ENCODE measurements at regions not wholly inside any gene's neighbourhood (a gene's known extent, or its start where the extent isn't known, plus 50 kb on each side); places are given as distances from the start of the nearest gene placed in this dataset.

DNA sequence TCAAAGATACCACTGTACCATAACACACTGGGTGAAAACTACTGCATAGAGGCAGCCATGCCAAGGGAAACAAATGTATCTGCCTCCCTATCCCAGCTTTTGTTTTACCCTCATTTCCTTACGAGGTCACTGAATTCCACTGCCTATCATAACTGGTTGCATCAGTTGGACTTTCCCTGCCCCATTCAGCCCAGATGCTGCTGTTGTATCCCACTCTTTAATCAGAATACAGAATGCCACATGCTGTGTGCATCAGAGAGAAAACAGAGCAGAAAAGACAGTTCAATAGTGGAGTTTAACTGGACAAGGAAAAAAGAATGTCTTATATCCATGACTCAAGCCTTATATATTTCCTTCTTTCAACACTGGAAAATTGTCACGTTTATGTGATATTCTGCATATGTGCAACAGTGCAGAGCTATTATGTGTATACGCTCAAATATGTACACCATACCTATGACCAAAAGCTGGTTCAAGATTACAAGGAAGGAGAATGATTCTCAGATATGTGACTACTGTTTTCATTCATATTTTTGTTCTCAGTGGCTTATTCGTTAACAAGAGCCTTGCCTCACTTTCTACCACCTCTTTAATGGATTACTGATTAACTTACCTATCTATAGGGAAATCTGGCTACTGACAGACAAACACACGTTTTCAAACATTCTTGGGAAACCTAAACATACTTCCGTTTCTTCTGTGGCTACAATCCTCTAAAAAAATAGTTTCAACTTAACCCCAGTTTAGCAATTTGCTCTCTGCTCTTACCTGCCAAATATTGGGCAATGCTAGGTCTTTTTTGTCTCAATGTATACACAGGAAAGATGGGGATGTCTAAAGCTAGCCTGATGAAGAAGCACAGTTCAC is 378.9 kb downstream of the SMARCA1 start:
- Histone ChIP-seq H2AFZ (ENCODE audit: low read depth, low read length) (no peak overlapping the region), H3K4me1 (ENCODE audit: insufficient read depth, low read length) (peaks cover 7% of the 10 kb centered on the region), H3K4me3 (ENCODE audit: low read length) (no peak overlapping the region), H3K27me3 (ENCODE audit: insufficient read depth, low read length) (no peaks in the 10 kb centered on the region), H3K9me3 (ENCODE audit: low read length) (no peaks in the 10 kb centered on the region), H3K36me3 (ENCODE audit: insufficient read depth, low read length) (no peaks in the 10 kb centered on the region)

DNA sequence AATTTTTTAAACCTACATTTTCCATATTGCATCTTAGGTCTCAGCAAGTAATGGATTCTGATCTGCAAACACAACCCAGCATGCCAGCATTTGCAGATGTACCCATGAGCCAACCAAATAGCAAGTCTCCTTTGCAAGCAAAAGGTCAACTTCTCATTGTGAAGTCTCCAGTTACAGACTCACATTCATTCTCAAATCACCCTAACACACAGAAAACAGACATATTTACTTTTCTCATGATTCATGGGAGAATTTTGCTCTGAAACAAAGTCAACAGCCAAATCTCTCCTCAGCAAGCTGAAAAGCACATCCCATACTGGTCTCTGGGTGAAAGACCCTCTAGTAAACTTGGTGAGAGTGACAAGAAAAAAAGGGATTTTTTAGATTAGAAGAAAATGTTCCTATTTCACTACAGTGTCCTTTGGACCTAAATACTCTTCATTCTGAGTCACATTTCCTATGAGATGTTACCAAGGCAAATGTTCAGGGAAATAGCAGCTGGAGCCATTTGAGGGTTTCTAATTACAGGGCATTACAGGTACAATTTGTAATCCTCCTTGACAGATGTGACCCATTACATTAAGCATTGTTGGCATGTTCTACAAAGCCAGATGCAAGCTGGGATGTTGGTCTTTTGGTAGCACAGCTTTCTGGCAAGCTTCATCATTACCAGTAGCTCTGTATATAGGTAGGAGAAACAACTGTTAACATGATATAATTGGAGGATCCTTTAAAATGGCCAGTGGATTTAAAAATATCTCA is 383.3 kb downstream of the SMARCA1 start:
- Histone ChIP-seq H3K4me1 (ENCODE audit: insufficient read depth, low read length) (peaks cover 4% of the 10 kb centered on the region), H3K9me3 (ENCODE audit: low read length) (no peaks in the 10 kb centered on the region), H3K27me3 (ENCODE audit: insufficient read depth, low read length) (no peaks in the 10 kb centered on the region), H3K4me3 (ENCODE audit: low read length) (no peak overlapping the region), H3K36me3 (ENCODE audit: insufficient read depth, low read length) (no peaks in the 10 kb centered on the region), H2AFZ (ENCODE audit: low read depth, low read length) (no peak overlapping the region)

DNA sequence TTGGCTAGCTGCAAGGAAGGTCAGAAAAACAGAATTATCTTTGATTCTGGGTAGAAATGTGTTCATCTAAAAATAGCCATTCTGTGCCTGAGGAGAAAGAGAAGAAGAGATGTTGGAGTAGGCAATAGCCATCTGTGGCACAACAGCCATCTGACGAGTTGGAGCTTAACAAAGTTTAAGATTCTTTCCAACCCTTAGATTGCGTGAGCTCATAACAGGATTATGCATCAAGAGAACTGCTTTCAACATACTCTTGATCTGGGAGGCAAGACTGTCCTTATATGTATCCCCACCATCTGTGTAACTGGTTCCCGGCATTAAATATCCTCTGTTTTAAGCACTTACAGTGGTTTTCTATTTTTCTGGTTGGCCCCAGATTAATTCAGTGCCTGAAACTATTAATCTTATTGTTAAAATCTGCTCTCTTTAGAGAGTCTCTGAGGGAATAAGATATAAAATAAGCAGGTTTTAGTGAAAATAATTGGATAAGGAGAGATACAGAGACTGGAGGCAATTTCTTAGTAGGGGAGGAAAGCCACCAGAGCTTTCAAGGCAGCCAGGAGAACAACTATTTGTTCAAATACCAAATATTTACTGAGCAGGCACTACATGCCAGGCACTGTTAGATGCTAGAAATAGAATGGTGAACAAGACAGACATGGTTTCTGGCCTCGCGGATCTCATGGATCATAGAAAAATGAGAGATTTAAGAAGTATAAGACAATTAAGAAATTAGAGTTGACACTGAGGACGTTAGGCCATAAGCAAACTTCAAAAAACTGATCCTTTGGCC is 398.0 kb downstream of the SMARCA1 start:
- H3K27me3 ChIP-seq (ENCODE audit: insufficient read depth, low read length): no peaks in the 10 kb centered on the region
- H3K4me3 ChIP-seq (ENCODE audit: low read length): no peak overlapping the region
- no peak overlapping the region for H2AFZ ChIP-seq (ENCODE audit: low read depth, low read length)
- no peaks in the 10 kb centered on the region for H3K9me3 ChIP-seq (ENCODE audit: low read length)
- H3K36me3 ChIP-seq (ENCODE audit: insufficient read depth, low read length): no peaks in the 10 kb centered on the region
- no peaks in the 10 kb centered on the region for H3K4me1 ChIP-seq (ENCODE audit: insufficient read depth, low read length)

DNA sequence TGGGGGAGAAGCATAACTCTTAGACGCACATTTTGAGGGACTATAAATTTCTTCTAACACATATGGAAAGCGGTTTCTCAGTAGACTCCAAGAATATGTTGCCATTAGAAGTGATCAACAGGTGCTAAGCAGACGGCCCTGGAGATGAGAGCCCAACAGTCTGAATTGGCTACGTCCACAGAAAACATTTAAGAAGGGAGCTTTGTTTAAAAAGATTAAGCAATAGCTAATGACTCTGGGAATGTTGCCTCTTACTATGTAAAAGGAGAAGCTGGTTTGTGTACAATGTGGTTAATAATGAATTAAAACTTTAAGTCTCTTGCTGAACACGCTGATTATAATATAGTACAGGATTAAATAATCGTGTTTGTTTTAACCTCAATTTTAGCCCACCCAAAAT is 399.5 kb downstream of the SMARCA1 start:
- H2AFZ ChIP-seq (ENCODE audit: low read depth, low read length): no peak overlapping the region
- H3K9me3 ChIP-seq (ENCODE audit: low read length): no peaks in the 10 kb centered on the region
- no peak overlapping the region for H3K4me3 ChIP-seq (ENCODE audit: low read length)
- no peaks in the 10 kb centered on the region for H3K36me3 ChIP-seq (ENCODE audit: insufficient read depth, low read length)
- H3K4me1 ChIP-seq (ENCODE audit: insufficient read depth, low read length): no peaks in the 10 kb centered on the region
- H3K27me3 ChIP-seq (ENCODE audit: insufficient read depth, low read length): no peaks in the 10 kb centered on the region

DNA sequence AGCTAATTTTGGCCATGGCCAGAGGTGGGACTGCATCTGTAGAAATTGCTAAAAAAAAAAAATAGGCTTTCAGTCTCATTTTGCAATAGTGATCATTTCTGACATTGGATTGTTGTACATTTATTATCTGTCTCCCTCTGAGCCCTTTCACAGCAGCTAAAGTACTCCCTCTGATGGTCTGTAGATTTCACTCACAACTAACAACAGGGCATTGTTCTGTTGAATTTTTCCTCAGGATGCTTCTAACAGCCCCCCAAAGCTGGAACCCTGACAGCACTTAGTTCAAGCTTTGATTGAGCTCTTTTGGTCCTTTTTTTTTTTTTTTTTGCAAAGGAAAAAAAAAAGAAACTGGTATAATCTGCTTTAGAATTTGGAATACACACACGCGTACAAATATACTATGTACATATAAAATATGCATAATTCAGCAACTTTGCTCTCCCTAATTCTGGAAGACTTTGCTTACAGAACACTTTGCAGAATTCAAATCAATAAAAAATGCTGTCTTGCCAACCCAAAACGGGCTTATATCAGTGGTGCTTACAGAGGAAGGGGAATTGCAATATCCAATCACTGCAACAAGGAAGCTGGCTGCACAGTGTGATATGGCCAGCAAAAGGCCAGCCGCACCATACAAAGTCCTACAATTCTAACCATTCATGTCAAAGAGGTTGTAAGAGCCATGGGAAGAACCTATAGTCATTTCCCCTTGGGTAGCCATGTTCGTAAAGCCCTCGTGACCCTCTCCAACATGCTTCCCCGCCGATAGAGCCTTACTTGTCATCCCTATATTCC is 406.4 kb downstream of the SMARCA1 start:
- H3K4me1 ChIP-seq (ENCODE audit: insufficient read depth, low read length): peaks cover 8% of the 10 kb centered on the region
- H3K9me3 ChIP-seq (ENCODE audit: low read length): no peaks in the 10 kb centered on the region
- no peaks in the 10 kb centered on the region for H3K36me3 ChIP-seq (ENCODE audit: insufficient read depth, low read length)
- no peak overlapping the region for H3K4me3 ChIP-seq (ENCODE audit: low read length)
- no peaks in the 10 kb centered on the region for H3K27me3 ChIP-seq (ENCODE audit: insufficient read depth, low read length)
- no peak overlapping the region for H2AFZ ChIP-seq (ENCODE audit: low read depth, low read length)

DNA sequence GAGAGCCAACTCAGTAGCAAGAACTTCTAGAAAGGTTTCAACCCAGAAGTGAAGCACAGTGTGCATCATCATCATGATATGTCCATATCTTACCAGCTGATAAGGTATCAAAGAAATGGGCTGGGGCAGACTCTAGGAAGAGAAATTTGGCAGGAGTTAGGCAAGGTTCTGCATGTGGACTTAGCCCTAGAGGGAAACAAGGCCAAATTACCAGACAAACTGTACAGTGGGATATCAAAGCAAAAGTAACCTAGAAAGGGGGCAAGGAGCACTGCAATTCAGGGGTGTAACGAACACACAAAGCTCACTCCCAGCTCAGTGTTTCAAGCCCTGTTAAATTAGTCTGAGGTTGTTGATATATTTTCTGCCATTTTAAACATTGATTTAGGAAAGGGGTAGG is 407.4 kb downstream of the SMARCA1 start:
- Histone ChIP-seq H3K4me1 (ENCODE audit: insufficient read depth, low read length) (peaks cover 16% of the 10 kb centered on the region), H3K27me3 (ENCODE audit: insufficient read depth, low read length) (no peaks in the 10 kb centered on the region), H3K9me3 (ENCODE audit: low read length) (no peaks in the 10 kb centered on the region), H3K36me3 (ENCODE audit: insufficient read depth, low read length) (no peaks in the 10 kb centered on the region), H3K4me3 (ENCODE audit: low read length) (no peak overlapping the region), H2AFZ (ENCODE audit: low read depth, low read length) (no peak overlapping the region)

DNA sequence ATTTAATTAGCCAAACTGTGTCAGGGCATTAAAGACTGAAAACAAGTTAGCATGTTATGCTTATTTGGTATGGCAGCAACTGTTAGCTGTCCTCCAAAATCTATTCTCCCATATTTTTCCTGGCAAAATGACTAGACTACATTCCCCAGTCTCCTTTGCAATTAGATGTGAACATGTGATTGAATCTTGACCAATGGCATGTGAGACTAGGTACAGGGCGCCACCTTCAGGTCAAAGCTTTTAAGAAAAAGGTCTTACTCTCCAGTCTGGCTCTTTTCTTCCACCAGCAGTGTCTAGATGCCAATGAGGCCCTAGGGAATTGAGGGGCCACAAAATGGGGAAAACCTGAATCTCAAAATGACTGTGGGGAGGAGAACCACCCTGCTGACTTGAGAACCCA is 408.2 kb downstream of the SMARCA1 start:
- no peaks in the 10 kb centered on the region for H3K36me3 ChIP-seq (ENCODE audit: insufficient read depth, low read length)
- H3K4me3 ChIP-seq (ENCODE audit: low read length): no peak overlapping the region
- no peaks in the 10 kb centered on the region for H3K9me3 ChIP-seq (ENCODE audit: low read length)
- H2AFZ ChIP-seq (ENCODE audit: low read depth, low read length): no peak overlapping the region
- H3K4me1 ChIP-seq (ENCODE audit: insufficient read depth, low read length): peaks cover 25% of the 10 kb centered on the region
- H3K27me3 ChIP-seq (ENCODE audit: insufficient read depth, low read length): no peaks in the 10 kb centered on the region

DNA sequence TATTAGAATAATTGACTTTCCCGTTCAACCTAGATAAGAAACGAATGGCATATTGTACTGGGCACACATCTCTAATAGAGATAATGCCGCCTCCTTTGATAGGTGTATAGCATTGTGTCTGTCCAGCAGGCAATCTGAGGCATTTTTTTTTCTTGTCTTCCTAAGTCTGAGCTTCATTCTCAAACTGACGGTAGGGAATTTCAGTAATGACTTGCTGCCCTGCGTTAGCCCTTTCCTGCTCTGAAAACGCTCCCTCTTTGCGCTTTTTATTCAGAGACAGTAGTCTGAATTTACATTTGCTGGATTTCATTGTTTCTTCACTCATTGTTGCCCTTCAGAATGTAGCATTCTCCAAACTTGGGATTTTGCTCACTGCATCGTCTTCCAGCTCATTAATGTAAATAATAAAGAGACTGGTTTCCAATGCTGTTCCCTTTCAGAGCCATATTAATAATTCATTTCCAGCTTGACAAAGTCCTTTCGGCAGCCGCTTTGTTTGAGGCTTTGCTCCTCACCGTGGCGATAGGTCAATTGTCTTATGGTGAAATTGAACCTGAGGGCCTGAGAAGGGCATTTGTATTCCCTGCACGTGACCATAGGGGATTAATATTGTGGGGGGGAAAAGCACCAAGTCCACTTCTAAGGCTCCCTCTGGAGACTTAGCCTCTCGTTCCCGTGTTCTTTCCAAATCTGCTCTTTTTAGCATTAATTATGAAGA is 412.1 kb downstream of the SMARCA1 start:
- no peaks in the 10 kb centered on the region for H3K27me3 ChIP-seq (ENCODE audit: insufficient read depth, low read length)
- H2AFZ ChIP-seq (ENCODE audit: low read depth, low read length): no peak overlapping the region
- no peaks in the 10 kb centered on the region for H3K36me3 ChIP-seq (ENCODE audit: insufficient read depth, low read length)
- H3K4me1 ChIP-seq (ENCODE audit: insufficient read depth, low read length): peaks cover 24% of the 10 kb centered on the region
- no peaks in the 10 kb centered on the region for H3K9me3 ChIP-seq (ENCODE audit: low read length)
- no peak overlapping the region for H3K4me3 ChIP-seq (ENCODE audit: low read length)

DNA sequence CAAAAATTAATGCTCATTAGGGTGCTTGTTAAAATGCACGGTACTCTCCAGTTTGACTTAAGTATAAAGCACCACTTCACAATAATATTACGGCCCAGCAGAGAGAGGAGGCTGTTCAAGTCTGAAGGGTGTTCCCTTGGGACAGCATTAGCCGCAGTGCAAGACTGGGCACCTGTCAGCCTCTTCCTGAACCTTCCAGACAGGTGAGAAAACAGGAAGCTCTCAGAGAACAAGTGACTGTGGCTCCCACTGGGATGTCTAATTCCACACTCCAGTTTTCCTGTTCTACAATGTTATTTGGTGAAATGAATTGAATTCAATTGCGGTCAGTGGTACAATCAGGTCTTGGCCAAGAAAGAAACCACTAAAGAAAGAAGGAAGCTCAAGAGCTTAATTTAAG is 414.4 kb downstream of the SMARCA1 start:
- Histone ChIP-seq H2AFZ (ENCODE audit: low read depth, low read length) (no peak overlapping the region), H3K4me3 (ENCODE audit: low read length) (no peak overlapping the region), H3K9me3 (ENCODE audit: low read length) (no peaks in the 10 kb centered on the region), H3K36me3 (ENCODE audit: insufficient read depth, low read length) (no peaks in the 10 kb centered on the region), H3K4me1 (ENCODE audit: insufficient read depth, low read length) (peaks cover 24% of the 10 kb centered on the region), H3K27me3 (ENCODE audit: insufficient read depth, low read length) (no peaks in the 10 kb centered on the region)

DNA sequence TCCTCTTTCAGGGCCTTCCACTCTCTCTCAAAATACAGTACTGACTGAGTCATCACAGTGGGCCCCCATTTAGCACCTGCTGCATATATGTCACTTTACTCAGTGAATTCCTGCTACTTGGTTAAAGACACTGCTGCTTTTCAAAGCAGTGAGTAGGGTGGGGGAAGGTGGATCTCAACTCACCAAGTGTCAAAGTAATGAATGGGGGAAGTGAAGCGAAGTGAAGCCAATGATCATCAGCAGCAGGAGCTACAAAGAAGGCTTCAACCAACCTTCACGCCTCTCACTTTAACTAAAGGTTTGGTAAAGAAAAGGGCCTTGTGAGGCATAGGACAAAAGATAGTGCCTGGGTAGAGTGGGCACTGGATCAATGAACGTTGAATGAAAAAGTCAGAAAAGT is 424.1 kb downstream of the SMARCA1 start:
- H3K36me3 ChIP-seq (ENCODE audit: insufficient read depth, low read length): no peaks in the 10 kb centered on the region
- H3K9me3 ChIP-seq (ENCODE audit: low read length): no peaks in the 10 kb centered on the region
- peaks cover 3% of the 10 kb centered on the region for H3K4me1 ChIP-seq (ENCODE audit: insufficient read depth, low read length)
- H3K4me3 ChIP-seq (ENCODE audit: low read length): no peak overlapping the region
- no peak overlapping the region for H2AFZ ChIP-seq (ENCODE audit: low read depth, low read length)
- no peaks in the 10 kb centered on the region for H3K27me3 ChIP-seq (ENCODE audit: insufficient read depth, low read length)

DNA sequence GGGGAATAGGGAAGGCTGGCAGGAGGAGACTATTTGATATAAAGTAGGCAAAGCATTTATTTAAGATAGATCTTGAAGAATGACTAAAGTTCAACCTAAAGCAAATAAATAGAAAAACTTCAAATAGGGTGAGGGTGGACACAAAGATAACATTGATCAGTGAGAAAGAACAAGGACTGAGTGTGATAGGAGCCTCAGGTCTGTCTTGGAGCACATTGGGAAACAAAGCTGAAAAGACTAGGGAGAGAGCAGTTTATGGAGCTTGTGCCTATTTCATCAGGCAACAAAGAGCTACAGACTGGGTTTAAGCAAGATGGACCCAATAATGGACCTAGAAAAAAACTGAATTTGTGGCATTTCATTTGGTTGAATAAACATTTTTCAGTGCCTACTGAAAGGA is 425.6 kb downstream of the SMARCA1 start:
- H3K36me3 ChIP-seq (ENCODE audit: insufficient read depth, low read length): no peaks in the 10 kb centered on the region
- no peaks in the 10 kb centered on the region for H3K27me3 ChIP-seq (ENCODE audit: insufficient read depth, low read length)
- peaks cover 3% of the 10 kb centered on the region for H3K4me1 ChIP-seq (ENCODE audit: insufficient read depth, low read length)
- no peak overlapping the region for H3K4me3 ChIP-seq (ENCODE audit: low read length)
- no peak overlapping the region for H2AFZ ChIP-seq (ENCODE audit: low read depth, low read length)
- no peaks in the 10 kb centered on the region for H3K9me3 ChIP-seq (ENCODE audit: low read length)

DNA sequence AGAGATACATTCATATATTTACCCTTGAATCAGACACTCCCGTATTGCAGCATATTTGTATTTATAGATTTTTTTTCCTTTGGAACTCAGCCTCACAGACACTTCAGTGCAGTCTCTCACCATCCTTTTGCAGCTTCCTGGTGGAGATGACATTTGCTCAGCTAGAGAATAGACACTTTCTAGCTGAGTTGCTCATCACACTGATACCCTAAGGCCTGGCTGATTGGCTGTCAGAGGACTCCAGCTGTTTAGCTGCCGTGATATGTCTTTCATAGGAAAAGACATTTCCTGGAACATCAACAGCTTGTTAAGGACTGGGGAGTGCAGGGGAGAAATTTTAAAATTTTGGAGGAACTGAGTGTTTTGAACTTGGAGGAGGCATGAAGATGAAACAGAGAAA is 429.6 kb downstream of the SMARCA1 start:
- Histone ChIP-seq H3K4me1 (ENCODE audit: insufficient read depth, low read length) (peaks cover 5% of the 10 kb centered on the region), H3K27me3 (ENCODE audit: insufficient read depth, low read length) (no peaks in the 10 kb centered on the region), H3K9me3 (ENCODE audit: low read length) (no peaks in the 10 kb centered on the region), H3K4me3 (ENCODE audit: low read length) (no peak overlapping the region), H3K36me3 (ENCODE audit: insufficient read depth, low read length) (no peaks in the 10 kb centered on the region), H2AFZ (ENCODE audit: low read depth, low read length) (no peak overlapping the region)
